Motor neuron (in vitro differentiated cells): ENCODE measurements at regions not wholly inside any gene's neighbourhood (a gene's known extent, or its start where the extent isn't known, plus 50 kb on each side); places are given as distances from the start of the nearest gene placed in this dataset.

Experiments used
- ATAC-seq, 8 experiments: fragments of 200-7000 bp; cut with Tn5 transposase; replicated peaks in 6 of 8; 2 replicates each; pipeline ENCODE4 v1.8.0; 2021; ENCODE audit warnings: mild to moderate bottlenecking in 8 of 8, moderate library complexity in 8 of 8
- H3K27ac ChIP-seq, 2 donors: fragments of 250-450 bp; sonication (Bioruptor Pico); 2 replicates each; pipeline ENCODE4 v1.9.0; 2021; ENCODE audit warnings: antibody characterized with exemption in 2 of 2, mild to moderate bottlenecking in 2 of 2, moderate library complexity in 1 of 2
- H3K4me1 ChIP-seq, 2 donors: fragments of 250-450 bp; sonication (Bioruptor Pico); replicated peaks in 1 of 2; 2 replicates each; pipeline ENCODE4 v1.6.1; 2021; ENCODE audit warnings: antibody characterized with exemption in 2 of 2, mild to moderate bottlenecking in 2 of 2, moderate library complexity in 1 of 2
- H3K4me3 ChIP-seq, 5 donors: fragments of 250-450 bp; sonication (Bioruptor Pico); 2 replicates each; pipeline ENCODE4 v1.9.0; 2021; ENCODE audit warnings: antibody characterized with exemption in 5 of 5, mild to moderate bottlenecking in 5 of 5, moderate library complexity in 4 of 5
- WGBS, 10 experiments: fragments of 450-650 bp; shearing (Covaris generic); methylation state at CpG; one replicate each; pipeline ENCODE4 v1.0.0; 2022; 5-methylcytosine and 5-hydroxymethylcytosine counted together
- in situ Hi-C, 9 experiments: fragments of 400-800 bp; cut with MboI; loops; one replicate each; pipeline ENCODE4 v1.15.0; 2021; ENCODE audit warnings: low sequenced_read_pairs in 9 of 9, low pct_unique_long_range_greater_than_20kb in 2 of 9; ENCODE audit not compliant: unreplicated experiment in 9 of 9

GRCh38 chr13:74221752-74222151, 87.5 kb upstream of the KLF12 start:
- in situ Hi-C loops: no loop called here
- no peak for ATAC-seq
- Histone ChIP-seq H3K4me1 (no peaks in the 10 kb centered on the region), H3K4me3 (no peak overlapping the region), H3K27ac (no peak overlapping the region)
- 38 to 100% (median 80%) methylated on average over 1 to 2 of the region's 2 CpGs; no CpG with 5 or more reads in 3 of the 10 experiments for WGBS, 10 experiments

GRCh38 chr13:74219566-74219965, 85.4 kb upstream of the KLF12 start:
- no peak for ATAC-seq
- H3K4me3 ChIP-seq: no peak overlapping the region
- WGBS, 10 experiments: 75 to 100% (median 79%) methylated on average over 1 to 2 of the region's 2 CpGs
- no peak overlapping the region for H3K27ac ChIP-seq
- in situ Hi-C loops: no loop called here
- no peaks in the 10 kb centered on the region for H3K4me1 ChIP-seq

GRCh38 chr13:74218291-74218690, 84.1 kb upstream of the KLF12 start:
- Histone ChIP-seq H3K4me3 (no peak overlapping the region), H3K4me1 (no peaks in the 10 kb centered on the region), H3K27ac (no peak overlapping the region)
- in situ Hi-C loops: no loop called here
- no peak for ATAC-seq
- WGBS, 10 experiments: 60 to 100% (median 100%) methylated on average over 1 to 7 of the region's 7 CpGs

GRCh38 chr13:74217811-74218210, 83.6 kb upstream of the KLF12 start:
- H3K27ac ChIP-seq: no peak overlapping the region
- no peak overlapping the region for H3K4me3 ChIP-seq
- 50 to 100% (median 100%) methylated on average over 1 of the region's 1 CpG; no CpG with 5 or more reads in 4 of the 10 experiments for WGBS, 10 experiments
- in situ Hi-C loops: no loop called here
- no peaks in the 10 kb centered on the region for H3K4me1 ChIP-seq
- ATAC-seq: no peak

GRCh38 chr13:74215420-74215819, 81.2 kb upstream of the KLF12 start:
- Histone ChIP-seq H3K4me1 (no peaks in the 10 kb centered on the region), H3K4me3 (no peak overlapping the region), H3K27ac (no peak overlapping the region)
- ATAC-seq: no peak
- in situ Hi-C loops: no loop called here
- WGBS, 10 experiments: 82 to 100% (median 91%) methylated on average over 1 to 2 of the region's 2 CpGs; no CpG with 5 or more reads in 2 of the 10 experiments

- in situ Hi-C loops: no loop called here
- H3K4me3 ChIP-seq: no peak overlapping the region
- H3K4me1 ChIP-seq: no peaks in the 10 kb centered on the region
- 50 to 100% (median 94%) methylated on average over 2 to 5 of the region's 5 CpGs; no CpG with 5 or more reads in 1 of the 10 experiments for WGBS, 10 experiments
- no peak overlapping the region for H3K27ac ChIP-seq
- no peak for ATAC-seq
These were observed 80.1 kb upstream of the KLF12 start for GRCh38 chr13:74214321-74214720.

- ATAC-seq: peak in 2 of 8 experiments; percentile 76 to 91
- Histone ChIP-seq H3K4me3 (no peak overlapping the region), H3K4me1 (no peaks in the 10 kb centered on the region), H3K27ac (no peak overlapping the region)
- in situ Hi-C loops: no loop called here
- 0 to 89% (median 70%) methylated on average over 1 to 4 of the region's 4 CpGs; no CpG with 5 or more reads in 1 of the 10 experiments for WGBS, 10 experiments
These were observed 76.6 kb upstream of the KLF12 start for GRCh38 chr13:74210693-74211393.

- in situ Hi-C loops: no loop called here
- no peak for ATAC-seq
- Histone ChIP-seq H3K27ac (no peak overlapping the region), H3K4me3 (no peak overlapping the region), H3K4me1 (no peaks in the 10 kb centered on the region)
- WGBS, 10 experiments: 60 to 100% (median 83%) methylated on average over 1 of the region's 1 CpG; no CpG with 5 or more reads in 5 of the 10 experiments
These were observed 72.7 kb upstream of the KLF12 start for GRCh38 chr13:74206855-74207254.

- in situ Hi-C loops: no loop called here
- ATAC-seq: no peak
- no peak overlapping the region for H3K4me3 ChIP-seq
- H3K27ac ChIP-seq: no peak overlapping the region
- H3K4me1 ChIP-seq: no peaks in the 10 kb centered on the region
- 56 to 94% (median 75%) methylated on average over 2 of the region's 2 CpGs; no CpG with 5 or more reads in 4 of the 10 experiments for WGBS, 10 experiments
These were observed 71.9 kb upstream of the KLF12 start for GRCh38 chr13:74206061-74206561.

- H3K4me1 ChIP-seq: no peaks in the 10 kb centered on the region
- H3K27ac ChIP-seq: no peak overlapping the region
- in situ Hi-C loops: no loop called here
- no peak overlapping the region for H3K4me3 ChIP-seq
- WGBS, 10 experiments: 64 to 100% (median 91%) methylated on average over 1 to 2 of the region's 2 CpGs
- no peak for ATAC-seq
These were observed 71.1 kb upstream of the KLF12 start for GRCh38 chr13:74205313-74205690.

- H3K27ac ChIP-seq: no peak overlapping the region
- H3K4me1 ChIP-seq: no peaks in the 10 kb centered on the region
- in situ Hi-C loops: no loop called here
- ATAC-seq: no peak
- WGBS, 10 experiments: 43 to 100% (median 87%) methylated on average over 1 to 6 of the region's 6 CpGs
- H3K4me3 ChIP-seq: no peak overlapping the region
These were observed 70.6 kb upstream of the KLF12 start for GRCh38 chr13:74204602-74205312.

- ATAC-seq: no peak
- no peaks in the 10 kb centered on the region for H3K4me1 ChIP-seq
- H3K27ac ChIP-seq: no peak overlapping the region
- H3K4me3 ChIP-seq: no peak overlapping the region
- in situ Hi-C loops: no loop called here
- 78 to 100% (median 100%) methylated on average over 1 of the region's 1 CpG; no CpG with 5 or more reads in 4 of the 10 experiments for WGBS, 10 experiments
These were observed 69.4 kb upstream of the KLF12 start for GRCh38 chr13:74203576-74203975.

GRCh38 chr13:74202129-74202813, 68.1 kb upstream of the KLF12 start:
- Histone ChIP-seq H3K27ac (no peak overlapping the region), H3K4me3 (no peak overlapping the region), H3K4me1 (no peaks in the 10 kb centered on the region)
- in situ Hi-C loops: no loop called here
- peak in 2 of 8 experiments; percentile 20 to 51 for ATAC-seq
- 57 to 100% (median 100%) methylated on average over 1 of the region's 1 CpG; no CpG with 5 or more reads in 6 of the 10 experiments for WGBS, 10 experiments
